ENCODE measurements at regions not wholly inside any gene's neighbourhood (a gene's known extent, or its start where the extent isn't known, plus 50 kb on each side); places are given as distances from the start of the nearest gene placed in this dataset.
A peak's percentile ranks its signal among the peaks of the same experiment; 100 is the strongest.

GRCh38 chr1:47618222-47618720 lies 180.4 kb downstream of the FOXD2 start:
- Histone ChIP-seq H3K9me2 (replicated peaks; ENCODE audit: low read length) (no peaks in the 10 kb centered on the region), H2AFZ (ENCODE audit: low read length) (no peak overlapping the region), H3K27ac (ENCODE audit: low read length) (no peak overlapping the region), H3K27me3 (ENCODE audit: low read length) (peaks cover 27% of the 10 kb centered on the region), H4K20me1 (ENCODE audit: low read length) (no peaks in the 10 kb centered on the region), H3K36me3 (ENCODE audit: low read depth, low read length) (no peaks in the 10 kb centered on the region), H3K79me2 (ENCODE audit: low read length) (no peaks in the 10 kb centered on the region), H3K4me3 (ENCODE audit: low read length) (no peak overlapping the region), H3K4me1 (ENCODE audit: insufficient read depth, low read length) (no peaks in the 10 kb centered on the region), H3F3A (ENCODE audit: low read length, unreplicated experiment) (no peaks in the 10 kb centered on the region), H3K9me3 (ENCODE audit: low read length) (no peaks in the 10 kb centered on the region), H3K9ac (ENCODE audit: low read length) (no peak overlapping the region), H3K4me2 (ENCODE audit: low read length) (no peak overlapping the region)
- ChIA-PET POLR2A (ENCODE audit: unreplicated experiment) (no interaction called here), CTCF (no interaction called here)
- intact Hi-C loops (cut with micrococcal nuclease) = no loop called here
- DNase-seq (no peak), ATAC-seq (no peak)
- BruUV-seq (replicated peaks) = no TSS peak
- TF ChIP-seq EZH2phosphoT487 (IDR thresholded peaks at IDR 0.05; ENCODE audit: borderline replicate concordance, low read length) = no peak
- TF ChIP-seq CTCF (conservative IDR thresholded peaks at IDR 0.05; ENCODE audit: low read depth, low read length) = no peak
- TF ChIP-seq EZH2 (IDR thresholded peaks at IDR 0.05; ENCODE audit: low read length, unreplicated experiment) = no peak

- no peak for ATAC-seq
- POLR2A ChIA-PET (ENCODE audit: unreplicated experiment) = no interaction called here
- CTCF ChIA-PET = no interaction called here
Measured at GRCh38 chr1:47618830-47619229, 181.0 kb downstream of the FOXD2 start.

More at GRCh38 chr1:47618830-47619229, 181.0 kb downstream of the FOXD2 start:
- Histone ChIP-seq H3K9me3 (ENCODE audit: low read length) (no peaks in the 10 kb centered on the region), H3K9me2 (replicated peaks; ENCODE audit: low read length) (no peaks in the 10 kb centered on the region), H3K4me2 (ENCODE audit: low read length) (no peak overlapping the region), H3K9ac (ENCODE audit: low read length) (no peak overlapping the region), H3K36me3 (ENCODE audit: low read depth, low read length) (no peaks in the 10 kb centered on the region), H2AFZ (ENCODE audit: low read length) (no peak overlapping the region), H3K27me3 (ENCODE audit: low read length) (peaks cover 25% of the 10 kb centered on the region), H3F3A (ENCODE audit: low read length, unreplicated experiment) (no peaks in the 10 kb centered on the region), H3K79me2 (ENCODE audit: low read length) (no peaks in the 10 kb centered on the region), H4K20me1 (ENCODE audit: low read length) (no peaks in the 10 kb centered on the region), H3K4me1 (ENCODE audit: insufficient read depth, low read length) (no peaks in the 10 kb centered on the region), H3K27ac (ENCODE audit: low read length) (no peak overlapping the region), H3K4me3 (ENCODE audit: low read length) (no peak overlapping the region)
- intact Hi-C loops (cut with micrococcal nuclease) = no loop called here
- BruUV-seq (replicated peaks) = no TSS peak
- DNase-seq = peak; percentile 21
- no peak for TF ChIP-seq EZH2 (IDR thresholded peaks at IDR 0.05; ENCODE audit: low read length, unreplicated experiment)
- TF ChIP-seq CTCF (conservative IDR thresholded peaks at IDR 0.05; ENCODE audit: low read depth, low read length) = no peak
- TF ChIP-seq EZH2phosphoT487 (IDR thresholded peaks at IDR 0.05; ENCODE audit: borderline replicate concordance, low read length) = no peak
